ENCODE measurements at regions not wholly inside any gene's neighbourhood (a gene's known extent, or its start where the extent isn't known, plus 50 kb on each side); places are given as distances from the start of the nearest gene placed in this dataset.

DNA sequence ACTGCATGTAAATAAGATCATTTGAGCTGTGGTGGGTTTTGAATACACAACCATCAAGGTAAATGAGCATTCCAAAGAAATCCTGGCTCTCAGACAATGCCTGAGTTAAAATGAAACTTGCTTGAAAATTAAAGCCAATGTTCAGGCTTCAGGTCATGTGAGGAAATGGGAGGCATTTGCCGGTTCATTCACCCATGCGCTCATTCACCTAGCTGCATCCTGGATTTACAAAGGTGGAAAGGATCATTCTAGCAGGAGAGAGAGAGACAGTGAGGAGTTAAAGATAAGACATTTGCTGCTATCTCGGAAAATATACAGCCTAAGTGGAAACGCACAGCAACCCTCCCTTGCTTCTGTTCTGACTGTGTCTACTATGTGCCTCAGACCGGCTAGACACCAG lies 143.8 kb upstream of the KLF4 start:
- DNase-seq (ENCODE audit: low read depth, low spot score), result no peak

DNA sequence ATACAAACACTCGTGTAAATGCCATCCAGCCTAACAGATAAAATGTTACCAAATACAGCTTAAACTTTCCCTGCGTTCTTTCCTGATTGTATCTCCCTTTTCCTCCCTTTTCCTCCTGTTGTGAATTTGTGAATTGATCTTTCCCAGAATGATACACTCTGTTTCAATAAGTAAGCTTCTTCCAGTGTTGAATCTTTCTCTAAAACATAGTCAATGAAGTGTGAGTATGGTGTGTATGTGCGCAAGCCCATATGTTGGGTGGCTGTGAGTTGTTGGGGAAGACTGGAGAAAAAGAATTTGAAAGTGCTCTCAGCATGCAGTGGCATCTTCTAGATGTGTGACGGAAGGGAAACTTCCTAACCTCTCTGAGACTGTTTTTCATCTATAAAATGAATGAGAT lies 143.1 kb upstream of the KLF4 start:
- DNase-seq (ENCODE audit: low read depth, low spot score), result no peak

DNA sequence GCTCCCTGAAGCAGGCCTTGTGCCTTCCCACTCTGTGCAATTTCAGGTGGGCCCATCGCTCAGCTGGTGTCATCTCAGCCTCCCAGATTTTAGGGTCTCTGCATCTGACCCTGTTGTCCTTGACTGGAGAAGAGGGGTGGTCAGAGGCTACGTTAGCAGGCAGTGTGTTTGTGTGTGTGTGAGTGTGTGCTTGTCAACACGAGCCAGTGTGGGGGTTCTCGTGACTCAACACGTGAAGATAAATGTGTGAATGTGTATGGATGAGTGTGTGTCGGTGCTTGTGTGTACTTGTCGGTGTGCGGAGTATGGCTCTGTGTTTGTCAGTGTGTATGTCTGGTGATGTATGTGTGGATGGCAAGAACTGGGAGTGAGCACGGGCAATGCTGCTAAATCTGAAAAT lies 142.6 kb upstream of the KLF4 start:
- DNase-seq (ENCODE audit: low read depth, low spot score), result no peak

DNA sequence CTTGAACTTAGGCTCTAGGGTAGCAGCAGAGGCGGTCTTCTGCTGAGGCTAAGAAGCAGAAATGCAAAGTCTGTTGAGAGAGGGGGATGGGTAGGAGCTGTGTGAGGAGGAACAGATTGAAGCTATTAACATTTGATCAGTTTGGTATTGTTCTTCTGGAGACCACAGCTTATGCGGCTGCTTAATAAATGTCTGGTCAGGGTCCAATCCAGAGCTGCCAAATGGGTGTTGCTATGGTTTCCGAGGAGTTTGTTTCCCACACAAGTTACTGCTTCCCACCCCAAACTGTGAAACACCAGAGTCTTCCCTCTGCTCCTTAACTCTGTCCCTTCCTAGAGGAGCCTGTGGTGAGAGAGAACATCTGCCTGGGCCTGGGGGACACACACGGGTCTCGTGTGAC lies 142.2 kb upstream of the KLF4 start:
- DNase-seq (ENCODE audit: low read depth, low spot score), result no peak

DNA sequence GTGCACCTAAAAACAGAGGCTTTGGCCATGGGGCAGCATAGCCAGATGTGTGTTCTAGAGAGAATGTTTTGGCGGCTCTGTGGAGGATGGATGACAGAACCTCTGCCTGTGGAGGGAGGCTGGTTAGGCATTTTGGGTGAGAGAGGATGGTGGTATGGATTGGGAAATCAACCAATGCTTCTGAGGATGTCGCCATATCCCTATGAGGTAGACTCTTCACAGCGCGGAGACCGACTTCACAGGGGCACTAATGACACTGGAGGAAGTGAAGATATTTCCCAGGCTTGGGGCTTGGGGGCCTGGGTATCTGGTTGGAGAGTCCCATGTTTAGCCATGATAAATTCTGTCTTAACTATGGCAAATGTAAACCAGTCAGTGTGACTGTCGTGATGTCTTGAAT lies 140.6 kb upstream of the KLF4 start:
- no peak for DNase-seq (ENCODE audit: low read depth, low spot score)

DNA sequence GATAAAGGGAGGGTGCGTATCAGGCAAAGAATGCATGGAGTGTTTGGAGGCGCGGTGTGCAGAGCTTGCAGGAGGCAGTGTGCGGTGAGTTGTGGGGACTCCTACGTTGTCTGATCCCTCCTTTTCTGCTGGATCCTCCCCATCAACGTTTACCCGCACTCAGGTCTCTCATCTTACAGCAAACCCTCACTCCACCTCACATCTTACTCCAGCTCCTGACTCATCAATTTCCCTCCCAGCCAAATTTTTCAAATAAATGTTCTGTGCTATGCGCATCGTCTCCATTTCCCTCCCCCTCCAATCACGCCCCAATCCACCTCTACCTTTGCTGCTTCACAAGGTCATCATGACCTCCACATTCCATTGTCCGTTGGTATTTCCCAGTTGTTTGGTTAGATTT lies 138.9 kb upstream of the KLF4 start:
- DNase-seq (ENCODE audit: low read depth, low spot score), result no peak

DNA sequence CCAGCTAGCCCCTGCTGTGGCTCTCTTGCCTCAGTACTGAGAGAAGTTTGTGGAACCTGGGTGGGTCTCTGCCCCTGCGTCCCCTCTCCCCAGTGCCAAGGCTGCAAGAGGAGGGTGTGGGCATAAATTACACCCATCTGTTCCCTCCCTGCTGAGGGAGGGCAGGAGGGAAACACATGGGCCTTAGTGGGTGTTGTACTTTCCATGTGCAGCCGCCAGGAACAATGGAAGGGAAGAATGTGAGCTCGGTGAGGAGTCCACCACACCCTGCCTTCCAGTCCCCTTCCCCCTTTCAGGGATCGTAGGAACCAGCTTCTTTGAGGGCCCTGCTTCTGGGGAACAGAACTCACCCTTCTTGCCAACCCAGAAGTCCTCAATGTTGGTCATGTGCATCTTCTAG lies 138.2 kb upstream of the KLF4 start:
- no peak for DNase-seq (ENCODE audit: low read depth, low spot score)

DNA sequence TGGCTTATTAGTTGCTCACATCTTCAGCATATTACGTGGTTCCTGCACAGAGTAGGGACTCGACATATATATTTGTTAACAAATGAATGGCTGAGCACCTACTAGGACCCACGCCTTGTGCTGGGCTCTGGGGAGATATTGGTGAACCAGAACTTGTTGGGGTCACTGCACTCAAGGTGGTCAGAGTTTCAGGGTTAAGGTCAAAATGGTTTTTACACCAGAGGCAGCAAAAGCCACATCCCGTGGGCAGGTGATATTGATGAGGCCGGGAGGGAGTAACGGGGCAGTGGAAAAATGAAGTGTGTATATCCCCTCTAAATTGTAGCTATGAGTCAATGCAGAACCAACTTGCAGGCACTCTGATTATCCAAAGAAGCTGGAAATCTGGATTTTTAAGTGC lies 136.5 kb upstream of the KLF4 start:
- DNase-seq (ENCODE audit: low read depth, low spot score), result no peak

DNA sequence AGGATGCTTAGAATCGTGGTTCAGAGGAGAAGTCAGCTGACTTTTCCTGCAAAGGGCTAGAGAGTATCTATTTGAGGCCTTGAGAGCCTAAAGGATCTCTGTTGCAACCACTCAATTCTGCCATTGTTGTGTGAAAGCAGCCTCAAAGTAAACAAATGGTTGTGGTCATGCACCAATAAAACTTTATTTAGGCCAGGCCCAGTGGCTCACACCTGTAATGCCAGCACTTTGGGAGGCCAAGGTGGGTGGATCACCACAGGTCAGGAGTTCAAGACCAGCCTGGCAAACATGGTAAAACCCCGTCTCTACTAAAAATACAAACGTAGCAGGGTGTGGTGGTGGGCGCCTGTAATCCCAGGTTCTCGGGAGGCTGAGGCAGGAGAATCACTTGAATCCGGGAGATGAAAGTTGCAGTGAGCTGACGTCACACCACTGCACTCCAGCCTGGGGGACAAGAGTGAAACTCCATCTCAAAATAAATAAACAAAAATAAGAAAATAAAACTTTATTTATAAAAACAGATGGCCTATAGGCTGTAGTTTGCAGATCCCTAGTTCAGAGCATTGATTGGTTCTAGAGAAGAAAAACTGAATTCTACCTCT lies 135.9 kb upstream of the KLF4 start:
- no peak for DNase-seq (ENCODE audit: low read depth, low spot score)

DNA sequence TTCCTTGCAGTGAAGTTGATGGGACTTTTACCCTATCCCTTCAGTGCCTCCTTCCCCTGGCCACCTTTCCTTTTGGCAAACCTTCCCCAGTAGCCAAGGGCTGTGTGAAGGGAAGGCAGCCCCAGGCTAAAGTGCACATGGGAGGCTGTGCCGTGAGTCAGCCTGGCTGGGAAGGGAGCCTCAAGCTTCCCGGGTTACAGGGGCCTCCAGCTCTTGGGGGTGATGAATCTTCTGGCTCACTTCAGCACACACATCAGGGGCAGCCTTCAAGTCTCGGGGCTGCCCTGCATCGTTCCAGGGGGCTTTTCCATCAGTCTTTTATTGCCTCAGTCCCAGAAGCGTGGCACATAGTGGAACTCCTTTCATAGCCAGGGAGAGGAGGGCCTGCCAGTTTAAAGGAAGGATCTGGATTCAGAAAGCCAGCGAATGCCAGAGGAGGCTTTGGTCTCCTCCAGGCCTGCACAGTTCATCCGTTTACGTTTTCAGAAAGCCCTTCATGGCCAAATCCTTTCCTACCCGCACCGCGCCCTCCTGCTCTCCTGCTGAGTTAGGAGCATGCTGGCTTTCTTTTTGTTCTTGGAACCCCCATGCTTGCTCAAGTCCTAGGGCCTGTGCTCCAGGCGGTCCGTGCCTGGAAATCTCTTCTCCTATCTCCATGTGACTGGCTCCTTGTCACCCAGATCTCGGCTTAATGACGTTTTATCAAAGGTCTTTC lies 134.8 kb upstream of the KLF4 start:
- DNase-seq (ENCODE audit: low read depth, low spot score), result no peak

DNA sequence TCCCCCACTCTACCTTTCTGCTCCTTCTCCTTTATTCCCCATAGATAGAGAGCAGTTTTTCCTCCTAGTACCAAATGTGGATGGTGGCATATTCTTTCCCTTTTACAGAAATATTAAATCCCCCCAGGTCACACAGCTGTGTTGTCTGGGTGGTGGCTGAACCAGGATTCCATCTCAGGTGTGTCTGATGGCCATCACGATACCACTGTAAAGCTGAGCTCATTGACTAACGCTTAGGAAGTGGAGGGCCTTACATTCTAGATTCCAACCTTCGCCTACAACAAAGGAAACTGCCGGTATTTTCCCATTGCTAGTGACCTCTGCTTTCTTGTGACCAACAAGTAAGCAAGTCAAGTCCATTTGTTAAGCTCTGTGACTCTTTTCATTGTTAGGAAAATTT lies 131.9 kb upstream of the KLF4 start:
- DNase-seq (ENCODE audit: low read depth, low spot score), result no peak

DNA sequence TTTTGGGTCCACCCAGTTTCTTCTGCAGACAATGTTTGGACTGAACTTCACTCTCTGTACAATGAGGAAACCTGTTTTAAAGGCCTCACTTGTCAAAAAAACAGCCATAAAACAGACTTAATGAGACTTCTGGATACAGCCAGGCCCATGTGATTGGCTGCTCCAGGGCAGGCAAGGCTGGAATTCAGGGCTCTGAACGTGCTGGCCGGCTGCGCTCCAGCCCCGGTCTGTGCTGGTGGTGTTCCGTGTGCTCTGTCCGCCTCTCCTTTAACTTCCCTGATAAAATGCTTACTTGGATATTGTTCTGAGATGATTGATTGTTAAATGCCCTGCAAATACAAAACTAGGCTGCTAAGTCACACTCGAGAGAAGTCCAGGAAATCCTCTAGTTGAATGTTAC lies 131.2 kb upstream of the KLF4 start:
- DNase-seq (ENCODE audit: low read depth, low spot score), result no peak

DNA sequence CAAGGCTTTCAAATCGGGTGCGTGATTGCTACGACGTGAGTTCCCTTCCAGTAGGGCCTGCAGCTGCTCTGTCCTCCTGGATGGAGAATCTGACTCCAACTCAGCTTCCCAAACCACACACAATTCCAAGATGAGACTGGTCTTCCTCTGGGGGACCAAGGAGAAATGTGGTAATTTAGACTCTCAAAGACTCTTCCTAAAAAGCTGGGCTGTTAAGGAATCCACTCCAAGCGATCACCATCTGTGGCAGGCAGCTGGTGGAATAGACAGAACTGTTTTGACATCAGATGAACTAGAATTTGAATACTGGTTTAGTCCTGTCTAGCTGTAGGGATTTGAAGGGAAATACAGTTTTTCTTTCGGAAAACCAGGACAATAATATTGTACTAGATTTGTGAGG lies 130.7 kb upstream of the KLF4 start:
- DNase-seq (ENCODE audit: low read depth, low spot score), result no peak

DNA sequence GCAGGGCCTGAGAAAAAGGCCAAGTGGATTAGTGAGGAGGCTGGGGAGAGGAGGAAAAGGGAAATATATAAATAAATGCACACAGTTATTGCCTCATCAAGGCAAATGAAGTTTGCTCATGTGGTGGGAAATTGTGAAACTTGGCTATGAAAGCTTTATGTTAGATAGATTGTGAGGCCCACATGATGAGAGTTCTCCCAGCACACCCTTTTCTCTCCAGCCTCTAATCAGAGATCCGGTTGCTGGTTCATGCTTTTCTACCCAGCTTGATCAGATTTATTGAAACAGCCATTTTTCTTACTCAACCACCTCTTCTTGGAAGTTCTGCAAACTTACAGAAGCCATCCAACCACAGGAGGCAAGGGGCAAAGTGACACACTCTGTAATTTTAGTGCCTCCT lies 125.8 kb upstream of the KLF4 start:
- DNase-seq (ENCODE audit: low read depth, low spot score), result no peak

DNA sequence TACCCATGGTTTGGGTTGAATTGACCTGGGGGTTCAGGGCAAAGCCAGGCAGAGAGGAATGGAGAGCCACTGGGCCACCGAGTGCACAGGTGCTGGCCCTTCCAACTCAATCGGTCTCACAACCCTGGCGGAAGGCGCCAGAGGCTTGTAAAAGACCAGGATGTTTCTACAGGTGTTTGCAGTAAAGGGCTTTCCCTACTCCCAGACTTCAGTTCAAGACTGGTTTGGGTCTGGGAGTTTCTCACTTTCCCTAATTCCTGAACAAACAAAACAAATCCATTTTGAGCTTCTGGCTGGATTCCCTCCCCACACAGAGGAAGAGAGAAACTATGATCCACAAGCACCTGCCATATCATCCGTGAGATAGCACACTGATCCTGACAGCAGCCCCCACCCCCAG lies 125.2 kb upstream of the KLF4 start:
- DNase-seq (ENCODE audit: low read depth, low spot score), result no peak

DNA sequence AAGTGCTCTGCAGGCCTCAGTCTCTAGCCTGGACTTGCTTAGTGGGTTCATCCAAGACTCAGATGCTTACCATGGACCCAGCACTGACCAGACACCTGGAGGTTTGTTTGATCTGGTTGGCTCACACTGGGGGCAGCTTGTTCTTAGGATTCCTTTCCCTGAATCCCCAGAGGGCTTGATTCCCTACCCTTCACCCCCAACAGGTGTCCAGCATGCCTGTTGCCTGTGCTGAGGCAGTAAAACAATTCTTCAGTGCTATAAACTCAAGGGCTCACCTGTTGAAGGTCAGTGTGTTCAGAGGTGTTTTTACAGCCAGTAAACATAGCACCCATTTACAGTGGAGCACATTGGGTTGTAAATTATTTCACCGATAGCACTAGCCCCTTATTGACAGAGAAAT lies 123.8 kb upstream of the KLF4 start:
- DNase-seq (ENCODE audit: low read depth, low spot score), result no peak

DNA sequence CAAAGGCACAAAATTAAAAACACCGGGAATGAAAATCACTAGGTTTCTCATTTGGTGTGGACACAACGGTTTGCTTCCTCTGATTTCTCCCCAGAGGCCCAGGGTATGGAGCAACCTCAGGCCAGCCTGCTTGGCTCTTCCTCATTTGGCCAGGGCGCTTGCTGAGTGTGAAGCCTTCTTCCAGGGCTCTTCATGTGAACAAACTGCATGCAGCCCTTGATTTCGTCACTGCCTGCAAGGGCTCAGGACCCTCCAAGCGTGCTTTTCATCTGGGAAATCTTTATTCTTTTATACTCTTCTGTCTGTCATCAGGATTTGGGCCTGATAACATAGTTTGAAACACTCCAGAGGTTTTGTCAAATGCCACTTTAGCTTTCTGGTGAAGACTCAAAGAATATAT lies 122.6 kb upstream of the KLF4 start:
- DNase-seq (ENCODE audit: low read depth, low spot score), result no peak

DNA sequence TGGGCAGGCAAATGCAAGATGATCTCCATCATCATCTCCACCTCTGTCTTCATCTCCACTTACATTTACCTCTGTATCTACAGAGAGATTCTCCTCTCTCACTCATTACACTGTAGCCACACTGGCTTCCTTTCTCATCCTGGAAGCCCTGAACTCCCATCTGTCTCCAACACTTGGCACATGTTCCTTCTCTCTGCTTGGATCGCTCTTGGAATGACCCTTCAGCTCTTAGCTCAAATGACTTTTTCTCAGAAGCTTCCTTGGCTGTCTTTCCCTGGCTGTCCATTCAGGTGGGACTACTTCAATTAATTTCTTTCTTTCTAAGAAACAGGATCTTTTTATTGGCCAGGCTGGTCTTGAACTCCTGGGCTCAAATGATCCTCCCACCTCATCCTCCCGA lies 120.0 kb upstream of the KLF4 start:
- no peak for DNase-seq (ENCODE audit: low read depth, low spot score)

DNA sequence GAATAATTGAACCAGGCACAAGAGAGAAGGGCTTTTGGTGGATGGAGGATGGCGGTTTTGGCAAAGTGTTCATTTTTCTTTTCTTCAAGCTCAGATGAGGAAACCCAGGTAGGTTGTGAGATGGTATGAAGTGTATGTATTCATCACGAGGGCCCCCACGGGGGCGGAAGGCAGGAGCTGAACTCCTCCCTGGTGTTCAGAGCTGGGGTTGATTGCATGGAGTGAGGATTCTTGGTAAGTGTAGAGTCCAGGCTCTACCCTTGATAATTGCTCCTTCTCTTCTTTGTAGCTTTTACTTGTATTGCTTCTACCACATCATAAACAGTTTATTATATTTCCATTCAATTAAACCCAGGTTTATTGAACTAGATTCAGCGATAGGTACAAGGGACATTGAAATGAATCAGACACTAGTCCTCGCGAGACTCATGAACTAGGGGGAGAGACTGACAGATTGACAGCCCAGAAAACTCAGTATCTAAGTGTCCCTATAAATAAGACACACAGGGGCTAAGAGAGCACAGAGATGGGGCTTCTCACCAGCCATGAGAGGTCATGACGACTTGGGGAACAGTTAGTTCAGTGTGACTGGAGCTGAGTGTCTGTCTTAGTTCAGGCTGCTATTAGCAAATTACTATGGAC lies 116.7 kb upstream of the KLF4 start:
- DNase-seq (ENCODE audit: low read depth, low spot score), result no peak

DNA sequence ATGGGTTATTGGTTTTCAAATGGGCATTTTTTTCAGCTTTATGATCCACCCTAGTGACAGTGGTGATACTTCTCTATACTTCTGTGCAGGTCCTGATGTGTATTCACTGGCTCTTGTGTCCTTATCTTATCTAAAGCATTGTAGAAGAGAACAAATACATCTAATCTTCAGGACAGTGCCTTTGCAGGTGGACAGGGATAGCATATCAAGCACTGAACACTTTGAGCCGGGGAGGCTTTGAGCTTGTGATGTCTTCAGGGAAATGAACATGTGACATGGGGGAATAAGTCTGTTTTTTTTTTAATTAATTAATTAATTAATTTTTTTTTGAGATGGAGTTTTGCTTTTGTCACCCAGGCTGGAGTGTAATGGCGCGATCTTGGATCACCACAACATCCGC lies 115.5 kb upstream of the KLF4 start:
- no peak for DNase-seq (ENCODE audit: low read depth, low spot score)

DNA sequence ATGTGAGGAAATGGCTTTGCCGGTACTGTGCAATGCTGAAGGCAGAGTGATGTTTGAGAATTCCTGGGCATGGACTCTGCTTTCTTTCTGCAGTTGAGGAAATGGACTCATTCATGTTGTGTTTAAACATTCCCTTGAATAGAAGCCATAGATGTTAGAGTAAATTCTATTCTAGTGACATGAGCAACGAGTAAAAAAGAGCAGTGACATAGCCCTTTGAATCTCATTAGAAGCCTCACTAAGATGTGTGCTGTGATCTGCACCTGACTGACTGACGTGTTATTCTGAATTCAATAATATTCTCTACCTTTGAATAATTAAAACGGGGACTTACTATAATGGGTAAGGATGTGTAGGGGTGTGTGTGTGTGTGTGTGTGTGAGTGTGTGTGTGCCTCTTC lies 113.7 kb upstream of the KLF4 start:
- DNase-seq (ENCODE audit: low read depth, low spot score), result no peak

DNA sequence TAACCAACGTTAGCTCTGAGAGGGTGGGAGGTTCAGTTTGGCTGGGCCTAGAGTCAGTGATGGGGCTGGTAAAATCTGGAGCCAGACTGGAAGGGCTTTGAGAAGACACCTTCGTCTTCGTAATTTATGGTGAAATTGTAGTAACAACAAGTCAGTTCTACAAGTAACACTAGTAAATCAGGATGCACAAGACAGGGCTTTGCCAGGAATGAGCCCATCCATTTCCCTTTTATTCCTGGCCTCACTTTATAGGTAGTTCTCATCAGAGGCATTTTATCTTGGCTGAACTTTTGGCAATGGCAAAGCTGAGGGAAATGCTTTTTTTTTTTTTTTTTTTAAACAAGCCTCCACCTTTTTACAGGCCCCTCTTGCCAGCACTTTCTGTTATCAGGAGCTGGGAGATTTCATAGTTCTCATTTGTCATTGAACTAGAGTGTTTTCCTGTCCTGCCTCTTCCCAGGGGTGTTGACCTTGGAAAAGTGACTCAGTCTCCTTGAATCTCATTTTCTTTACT lies 110.5 kb upstream of the KLF4 start:
- DNase-seq (ENCODE audit: low read depth, low spot score), result no peak

DNA sequence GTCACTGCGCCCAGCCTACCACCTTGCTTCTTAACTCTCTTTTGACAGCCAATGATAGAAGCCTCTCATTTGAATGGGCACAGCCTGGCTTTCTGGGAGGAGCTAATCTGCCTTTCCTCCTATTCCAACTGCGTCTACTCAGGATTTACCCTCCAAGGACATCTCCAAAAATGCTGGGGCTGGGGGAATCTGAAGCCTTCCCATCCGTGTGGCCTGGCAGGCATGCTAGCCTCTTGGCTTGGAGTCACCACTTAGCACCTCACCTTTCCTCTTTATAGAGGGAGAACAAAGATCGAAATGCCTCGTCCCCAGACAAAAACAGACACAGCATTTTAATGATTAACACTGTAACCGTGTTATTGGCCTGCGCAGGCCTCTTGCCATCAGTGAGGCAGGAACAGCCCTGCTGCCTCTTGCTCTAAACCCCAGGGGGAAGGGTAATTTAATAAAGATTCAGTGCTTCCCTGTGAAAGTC lies 108.2 kb upstream of the KLF4 start:
- no peak for DNase-seq (ENCODE audit: low read depth, low spot score)
